Activated CD4-positive, alpha-beta T cell treated with anti-CD3 and anti-CD28 coated beads, Interleukin-2, amount 50 U/mL, for 24 hours (primary cell): ENCODE measurements at regions not wholly inside any gene's neighbourhood (a gene's known extent, or its start where the extent isn't known, plus 50 kb on each side); places are given as distances from the start of the nearest gene placed in this dataset.
"Not testable (repeated sequence)": the region's sequence is repeated elsewhere in the genome, so short reads cannot be mapped to it uniquely, and the experiment has no call there.

Source experiments
- DNase-seq, 2 donors: peaks; one replicate each; pipeline ENCODE4 v3.0.0-alpha.2; 2020; ENCODE audit warnings: low read depth in 1 of 2, low spot score in 1 of 2

DNA sequence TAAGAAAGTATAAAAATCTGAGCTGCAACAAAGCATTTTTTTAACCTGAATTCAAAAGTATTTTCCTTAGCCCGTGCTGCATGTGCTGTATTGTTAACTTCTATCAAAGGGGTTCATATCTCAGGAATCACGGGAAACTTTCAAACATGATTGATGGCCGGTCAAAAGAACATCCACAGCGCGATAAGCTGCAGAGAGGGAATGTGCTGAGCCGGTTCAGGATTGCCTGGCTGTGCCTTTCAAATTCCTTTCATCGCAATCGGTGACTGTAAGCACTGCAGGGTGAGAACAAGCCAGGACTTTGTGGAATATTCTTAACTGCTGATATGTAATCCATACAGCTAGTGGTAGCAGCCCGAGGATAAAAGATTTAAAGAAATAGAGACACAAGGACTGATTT lies 210.9 kb upstream of the NOCT start:
- DNase-seq = no peak

DNA sequence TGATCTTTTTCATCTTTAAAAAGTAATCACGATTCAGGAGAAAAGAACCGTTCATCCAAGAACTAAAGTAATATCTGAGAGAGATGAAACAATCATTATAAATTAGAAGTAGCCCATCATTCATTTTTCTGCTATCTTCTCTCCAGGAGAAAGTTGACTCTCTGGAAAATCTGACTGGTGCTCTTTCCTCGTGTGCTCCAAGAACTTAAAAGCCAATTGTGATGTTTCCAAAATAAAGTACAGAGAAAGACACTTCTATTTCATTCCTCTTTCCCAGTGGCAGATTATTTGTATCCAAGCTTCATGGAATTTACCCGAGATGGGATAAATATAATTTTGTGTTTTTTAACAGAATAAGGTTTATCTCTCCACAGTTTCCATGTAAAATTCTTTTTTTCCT lies 212.5 kb upstream of the NOCT start:
- no peak for DNase-seq

DNA sequence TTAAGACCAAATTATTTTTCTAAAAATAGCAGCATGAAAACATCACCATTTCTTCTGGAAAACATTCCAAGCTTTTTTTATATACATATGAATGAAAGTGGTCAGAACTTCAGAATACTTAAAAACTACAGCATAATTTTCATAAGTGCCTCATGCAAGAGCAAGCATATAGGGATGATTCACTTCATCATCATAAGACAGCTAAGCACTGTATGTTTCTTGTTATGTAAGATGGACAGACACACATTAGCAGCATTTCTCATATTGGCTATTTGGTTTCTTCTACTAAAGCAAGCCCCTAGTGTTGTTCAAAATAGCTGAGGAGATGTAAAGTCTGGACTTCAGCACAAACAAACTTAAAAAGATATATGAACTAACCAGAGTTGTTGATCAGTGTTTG lies 213.1 kb upstream of the NOCT start:
- DNase-seq = no peak

DNA sequence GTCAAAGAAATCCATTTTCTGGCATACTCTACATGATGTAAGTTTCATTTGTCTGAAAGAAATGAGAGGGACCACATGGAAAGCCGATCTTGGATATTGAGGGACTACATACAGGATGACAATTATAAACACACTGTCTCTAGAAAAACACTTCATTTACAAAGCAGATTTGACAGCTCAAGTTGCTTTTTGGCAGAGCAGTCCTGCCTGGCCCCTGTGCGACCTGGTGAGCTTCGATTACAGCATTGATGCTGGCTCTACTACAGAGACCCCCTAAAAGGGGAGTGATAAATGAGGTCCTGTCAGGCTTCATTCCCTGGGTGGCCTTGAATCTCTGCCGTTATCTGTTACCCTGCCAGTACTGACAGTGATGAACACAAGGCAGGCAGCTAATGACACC lies 215.2 kb upstream of the NOCT start:
- DNase-seq = no peak

DNA sequence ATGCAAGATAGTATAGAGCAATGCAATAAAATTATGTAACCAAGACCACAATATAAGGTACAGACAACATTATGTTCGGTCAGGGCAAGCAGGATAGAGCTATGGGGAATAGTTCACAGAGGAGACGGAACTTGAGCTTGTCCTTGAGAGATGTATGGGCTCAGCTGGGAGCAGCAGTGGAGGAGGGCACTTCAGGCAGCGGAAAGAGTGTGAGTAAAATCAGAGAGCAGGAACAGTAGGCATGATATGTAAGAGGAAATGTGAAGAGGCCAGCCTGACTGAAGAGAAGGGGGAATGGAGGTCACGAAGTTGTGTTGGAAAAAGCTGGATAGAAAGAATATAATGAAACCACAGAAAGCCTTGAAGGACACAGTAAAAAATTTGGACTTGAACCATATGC lies 217.2 kb upstream of the NOCT start:
- DNase-seq = no peak

DNA sequence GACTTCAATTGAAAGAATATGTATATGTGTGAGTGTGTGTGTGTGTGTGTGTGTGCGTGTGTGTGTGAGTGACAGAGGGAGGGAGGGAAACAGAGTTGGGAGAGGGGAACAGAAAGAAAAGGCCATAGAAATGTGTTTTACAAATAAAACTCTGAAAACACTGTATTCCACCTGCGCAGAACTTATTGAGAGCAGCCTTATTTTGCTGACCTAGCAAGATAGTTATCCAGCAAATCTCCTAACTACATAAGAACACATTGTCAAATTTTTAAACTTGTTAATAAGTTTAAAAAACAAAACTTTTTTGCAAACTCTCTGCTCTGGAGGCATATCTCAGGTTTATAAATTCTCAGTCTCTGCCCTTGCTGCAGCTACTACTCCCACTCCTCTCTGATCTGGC lies 217.9 kb upstream of the NOCT start:
- DNase-seq = no peak

DNA sequence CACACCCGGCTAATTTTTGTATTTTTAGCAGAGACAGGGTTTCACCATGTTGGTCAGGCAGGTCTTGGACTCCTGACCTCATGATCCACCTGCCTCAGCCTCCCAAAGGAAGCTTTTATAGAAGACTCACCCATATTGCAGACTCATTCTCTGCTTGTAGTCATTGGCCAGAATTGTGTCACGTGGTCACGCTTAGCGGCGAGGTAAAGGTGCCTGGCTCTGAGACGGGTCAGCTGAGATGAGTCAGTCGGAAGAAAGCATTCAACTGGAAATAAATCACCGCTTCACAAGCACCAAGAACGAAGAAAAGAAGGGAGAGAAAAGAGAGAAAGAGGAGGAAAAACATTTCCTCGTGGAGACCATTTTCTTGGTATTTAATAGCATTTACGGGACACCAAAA lies 218.8 kb upstream of the NOCT start:
- DNase-seq = no peak

DNA sequence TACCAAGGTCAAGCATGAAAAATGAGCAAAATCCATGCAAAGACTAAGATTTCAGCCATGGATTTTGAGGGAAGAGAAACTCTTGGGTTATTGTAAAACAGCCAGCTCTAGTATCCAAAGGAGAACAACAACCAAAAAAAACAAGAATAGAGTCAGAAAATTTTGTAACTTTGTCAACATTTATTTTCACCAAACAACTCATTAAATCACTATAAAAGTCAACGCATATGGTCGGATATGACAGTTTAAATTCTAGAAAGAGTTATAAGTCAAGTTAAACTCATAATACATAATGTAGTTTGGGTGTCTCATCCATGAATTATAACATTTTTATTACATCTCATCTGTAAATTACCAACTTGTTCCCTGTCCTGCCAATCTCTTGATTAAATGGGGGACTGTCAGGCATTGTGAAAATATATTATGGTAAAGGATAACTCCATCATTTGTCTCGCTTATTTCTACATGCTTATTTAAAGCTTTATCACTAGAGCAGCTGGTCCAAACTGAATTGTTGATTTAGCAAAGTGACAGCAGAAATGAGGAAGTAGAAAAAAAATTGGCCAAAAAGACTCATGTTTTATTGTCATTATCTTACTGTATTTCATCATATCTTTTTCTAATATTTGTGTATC lies 224.8 kb upstream of the NOCT start:
- no peak for DNase-seq

DNA sequence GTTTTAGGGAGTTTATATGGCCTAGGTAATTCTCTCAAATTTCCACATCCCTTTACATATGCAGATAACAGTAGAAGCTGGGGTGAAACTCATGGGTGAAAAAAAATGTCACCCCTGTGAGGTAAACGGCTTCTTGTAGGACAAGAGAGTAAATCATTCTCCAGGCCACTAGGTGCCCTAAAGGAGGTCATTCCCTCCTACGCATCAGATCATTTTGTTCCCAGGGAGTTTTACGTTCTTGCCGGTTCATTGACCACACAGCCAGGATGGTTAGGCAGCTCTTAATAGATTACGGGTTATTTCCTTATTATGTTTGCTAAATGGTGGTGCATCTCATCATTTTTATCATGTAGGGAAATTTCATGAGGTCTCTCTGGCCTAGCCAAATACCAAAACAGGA lies 225.8 kb upstream of the NOCT start:
- no peak for DNase-seq

DNA sequence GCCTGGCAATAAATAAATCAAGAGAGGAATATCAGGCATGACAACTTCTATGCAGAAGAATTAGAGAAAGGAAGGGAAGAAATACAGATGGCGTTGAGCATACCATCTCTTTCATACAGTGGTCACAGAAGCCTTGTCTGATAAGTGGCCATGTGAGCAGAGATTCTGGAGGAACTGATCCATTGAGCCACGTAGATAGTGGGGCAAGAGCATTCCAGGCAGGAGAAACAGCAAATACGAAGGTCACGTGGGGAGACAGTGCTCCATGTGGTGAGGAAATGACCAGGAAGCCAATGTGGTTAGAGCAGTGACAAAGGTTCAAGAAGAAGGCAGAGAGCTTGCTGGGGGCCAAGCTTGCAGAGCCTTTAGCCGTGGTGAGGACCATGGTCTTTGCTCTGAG lies 226.7 kb upstream of the NOCT start:
- no peak for DNase-seq

DNA sequence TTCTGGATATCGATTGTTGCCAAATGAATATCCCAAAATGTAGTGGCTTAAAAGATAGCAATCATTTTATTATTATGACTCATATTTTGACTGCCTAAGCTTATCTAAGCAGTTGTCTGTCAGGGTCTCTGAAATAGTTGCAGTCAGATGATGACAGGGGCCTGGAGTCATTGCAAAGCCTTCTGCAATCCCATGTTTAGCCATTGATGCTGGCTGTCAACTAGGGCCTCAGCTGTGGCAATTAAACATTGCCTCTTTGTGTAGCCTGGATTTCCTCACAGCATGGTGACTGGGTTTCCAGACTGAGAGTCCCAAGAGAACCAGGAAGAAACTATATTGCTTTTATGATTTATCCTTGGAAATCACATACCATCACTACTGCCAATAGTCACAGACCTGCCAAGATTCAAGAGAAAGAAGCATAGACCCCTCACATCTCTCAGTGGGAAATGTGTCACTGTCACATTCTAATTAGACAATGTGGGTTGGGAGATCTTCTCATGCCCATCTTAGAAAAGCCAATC lies 227.3 kb upstream of the NOCT start:
- no peak for DNase-seq

DNA sequence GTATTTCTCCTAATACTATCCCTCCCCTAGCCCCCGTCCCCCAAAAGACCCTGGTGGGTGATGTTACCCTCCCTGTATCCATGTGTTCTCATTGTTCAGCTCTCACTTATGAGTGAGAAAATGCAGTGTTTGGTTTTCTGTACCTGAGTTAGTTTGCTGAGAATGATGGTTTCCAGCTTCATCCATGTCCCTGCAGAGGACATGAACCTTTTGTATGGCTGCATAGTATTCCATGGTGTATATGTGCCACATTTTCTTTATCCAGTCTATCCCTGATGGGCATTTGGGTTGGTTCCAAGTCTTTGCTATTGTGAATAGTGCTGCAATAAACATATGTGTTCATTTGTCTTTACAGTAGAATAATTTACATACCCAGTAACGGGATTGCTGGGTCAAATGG lies 235.8 kb upstream of the NOCT start:
- DNase-seq = not testable (repeated sequence)

DNA sequence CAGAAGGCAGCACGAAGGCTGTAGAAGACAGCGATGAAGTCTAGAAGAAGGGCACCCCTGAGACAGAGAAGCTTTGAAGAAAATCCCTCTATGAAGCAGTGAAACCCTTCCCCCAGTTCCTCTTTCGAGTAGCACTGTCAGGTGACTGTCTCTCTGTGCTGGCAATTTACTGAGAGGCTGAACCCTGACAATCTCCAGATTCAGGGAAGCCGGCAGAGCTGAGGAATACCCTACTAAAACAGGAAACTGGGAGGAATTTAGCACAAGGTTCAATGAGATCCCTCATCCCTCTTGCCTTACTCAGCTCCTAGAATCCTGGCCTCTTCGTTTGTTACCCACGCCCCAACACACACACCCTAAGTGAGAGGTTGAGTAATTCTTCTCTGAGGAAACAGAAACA lies 239.7 kb upstream of the NOCT start:
- DNase-seq = no peak

DNA sequence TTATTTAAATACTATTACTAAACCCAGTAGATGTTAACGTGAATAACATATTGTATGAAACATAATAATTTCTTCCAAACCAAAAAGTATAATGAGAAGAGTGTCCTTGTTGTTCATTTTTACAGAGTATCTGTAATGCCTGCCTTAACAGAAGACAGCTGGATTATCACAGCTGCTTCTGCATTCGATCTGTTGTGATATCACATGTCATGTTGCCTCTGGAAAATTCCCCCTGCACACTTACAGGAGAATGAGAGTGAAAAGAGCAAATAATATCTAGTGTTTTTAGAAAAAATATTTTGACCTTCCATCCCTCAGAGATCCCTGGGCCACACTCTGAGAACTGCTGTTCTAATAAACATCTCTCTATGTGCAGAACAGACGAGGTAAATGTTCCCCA lies 240.1 kb upstream of the NOCT start:
- no peak for DNase-seq

DNA sequence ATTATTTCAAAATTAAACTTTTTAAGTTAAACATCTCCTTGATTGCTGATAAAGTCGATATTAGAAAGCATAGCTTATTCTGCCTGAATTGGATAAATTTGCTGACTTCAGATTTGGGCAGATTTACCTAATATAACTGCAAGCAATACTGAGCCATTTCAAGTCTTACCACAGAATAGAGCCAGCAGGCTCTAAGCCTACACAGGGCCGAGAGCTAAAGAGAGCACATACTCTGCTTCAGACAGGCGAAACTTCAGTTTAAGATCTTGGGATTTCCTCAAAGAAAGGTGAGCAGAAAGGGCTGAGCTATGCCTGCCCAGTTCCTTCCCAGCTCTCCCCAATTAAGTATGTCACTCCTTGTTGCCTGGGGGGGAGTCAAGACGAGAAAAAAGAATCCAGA lies 240.6 kb upstream of the NOCT start:
- no peak for DNase-seq

DNA sequence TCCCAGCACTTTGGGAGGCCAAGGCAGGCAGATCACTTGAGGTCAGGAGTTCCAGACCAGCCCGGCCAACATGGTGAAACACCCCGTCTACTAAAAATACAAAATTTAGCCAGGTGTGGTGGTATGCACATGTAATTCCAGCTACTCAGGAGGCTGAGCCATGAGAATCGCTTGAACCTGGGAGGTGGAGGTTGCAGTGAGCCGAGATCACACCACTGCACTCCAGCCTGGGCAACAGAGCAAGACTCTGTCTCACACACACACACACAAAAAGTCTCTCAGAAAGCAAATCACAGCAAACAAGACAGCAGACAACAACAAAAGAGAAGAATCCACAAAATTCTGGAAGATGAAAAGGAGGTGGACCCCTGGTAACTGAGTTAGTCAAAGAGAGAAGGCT lies 241.5 kb upstream of the NOCT start:
- DNase-seq = not testable (repeated sequence)

DNA sequence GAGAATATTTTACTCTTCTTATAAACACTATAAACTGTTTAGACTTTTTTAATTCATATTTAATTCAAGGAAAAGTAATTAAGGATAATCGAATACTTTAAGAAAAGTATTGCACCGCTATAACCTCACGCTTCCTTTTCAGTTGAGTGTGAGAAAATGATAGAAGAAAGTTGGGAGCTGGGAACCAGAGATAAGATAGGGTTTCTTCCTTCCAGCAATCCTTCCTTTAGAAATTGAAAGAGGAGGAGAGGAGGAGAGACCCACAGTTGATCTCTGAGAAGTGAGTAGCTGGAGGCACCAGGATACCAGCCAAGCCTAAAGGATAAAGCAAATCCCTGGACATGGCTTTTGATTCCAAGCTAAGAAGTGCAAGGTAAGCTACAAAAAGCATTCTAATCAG lies 242.3 kb upstream of the NOCT start:
- no peak for DNase-seq

DNA sequence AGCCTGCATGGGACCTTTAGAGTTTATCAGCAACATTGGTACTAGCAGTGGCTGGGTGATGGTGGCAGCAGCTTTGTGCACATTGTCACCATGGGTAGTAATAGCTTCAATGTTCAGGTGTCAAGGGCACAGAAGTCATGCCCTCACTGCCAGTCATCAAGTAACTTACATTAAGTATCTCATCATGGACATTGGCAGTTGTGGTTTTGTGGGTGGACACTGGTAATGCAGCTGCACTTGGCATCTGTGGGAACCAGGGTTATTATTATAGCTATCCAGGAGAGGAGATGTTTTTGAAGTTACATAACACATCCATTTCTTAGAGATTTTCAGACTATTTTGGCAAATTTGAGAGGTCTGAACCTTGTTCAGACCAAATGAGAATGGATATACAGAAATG lies 243.2 kb upstream of the NOCT start:
- DNase-seq = no peak

DNA sequence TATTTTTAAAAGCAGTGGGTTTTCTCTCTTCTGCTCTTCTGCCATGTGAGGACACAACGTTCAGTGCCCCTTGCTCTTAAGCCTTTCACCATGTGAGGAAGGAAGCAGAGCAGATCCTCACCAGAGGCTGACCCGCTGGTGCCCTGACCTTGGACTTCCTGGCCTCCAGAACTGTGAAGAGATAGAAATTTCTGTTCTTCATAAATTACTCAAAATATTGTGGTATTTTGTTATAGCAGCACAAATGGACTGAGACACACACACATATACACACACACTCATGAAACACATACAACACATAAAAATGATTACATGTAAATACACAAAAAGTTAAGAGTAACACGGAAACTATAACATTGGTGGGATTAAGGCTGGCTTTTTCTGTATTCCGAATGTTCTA lies 244.8 kb upstream of the NOCT start:
- no peak for DNase-seq

DNA sequence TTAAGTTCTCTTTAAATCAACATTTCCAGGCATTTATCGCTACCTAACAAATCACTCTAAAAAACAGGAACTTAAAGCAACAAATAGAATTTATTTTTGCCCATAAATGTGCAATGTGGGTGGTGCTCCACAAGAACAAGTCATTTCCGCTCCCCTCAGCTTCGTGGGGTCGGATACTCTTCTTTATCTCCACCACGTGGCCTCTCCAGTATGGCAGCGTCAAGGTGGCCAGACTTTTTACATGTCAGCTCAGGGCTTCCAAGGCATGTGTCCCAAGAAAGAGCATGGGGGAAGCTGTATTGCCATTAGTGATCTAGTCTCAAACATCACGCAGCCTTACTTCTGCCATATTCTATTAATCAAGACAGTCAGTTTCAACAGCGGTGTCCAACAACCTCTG lies 249.2 kb upstream of the NOCT start:
- no peak for DNase-seq

DNA sequence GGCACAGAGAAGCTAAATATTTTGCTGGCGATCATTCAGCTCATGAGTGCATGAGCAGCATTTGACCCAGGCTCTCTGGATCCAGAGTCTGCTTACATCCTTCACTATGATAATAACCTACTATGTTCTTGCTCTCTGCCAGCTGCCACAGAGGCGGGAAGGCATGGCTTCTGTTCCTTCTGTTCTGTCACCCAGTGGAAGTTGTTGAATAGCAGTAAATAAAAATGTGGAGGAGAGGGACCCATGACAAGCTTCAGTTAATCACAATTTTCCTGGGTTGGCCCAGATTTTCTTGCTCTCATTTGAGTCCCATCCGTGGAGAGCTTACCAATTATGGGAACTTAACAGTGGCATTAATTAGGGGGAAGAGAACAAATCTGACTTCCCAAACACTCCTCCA lies 250.1 kb upstream of the NOCT start:
- no peak for DNase-seq

DNA sequence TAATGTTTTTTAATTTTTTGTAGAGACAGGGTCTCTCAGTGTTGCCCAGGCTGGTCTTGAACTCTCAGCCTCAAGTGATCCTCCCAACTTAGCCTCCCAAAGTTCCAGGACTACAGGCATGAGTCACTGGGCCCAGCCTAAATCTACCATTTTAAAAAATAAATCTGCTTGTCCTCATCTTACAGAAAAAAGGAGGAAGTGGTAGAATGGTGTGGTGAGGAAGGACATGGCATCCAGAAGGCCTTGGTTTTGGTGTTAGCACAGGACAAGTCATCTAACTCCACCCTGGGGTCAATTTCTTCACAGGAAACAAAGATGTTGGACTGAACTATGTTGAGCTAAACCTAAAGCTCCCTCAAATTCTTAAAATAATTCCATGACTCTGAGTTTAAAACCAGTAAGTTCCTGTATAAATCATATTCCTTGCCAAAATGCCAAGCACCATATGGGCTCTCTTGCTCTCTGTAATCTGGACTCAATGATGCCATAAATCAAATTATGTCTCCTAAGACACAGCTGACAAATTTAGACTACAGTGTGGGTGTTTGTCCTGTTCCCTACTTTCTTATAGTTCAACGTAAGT lies 253.9 kb upstream of the NOCT start:
- DNase-seq = no peak

DNA sequence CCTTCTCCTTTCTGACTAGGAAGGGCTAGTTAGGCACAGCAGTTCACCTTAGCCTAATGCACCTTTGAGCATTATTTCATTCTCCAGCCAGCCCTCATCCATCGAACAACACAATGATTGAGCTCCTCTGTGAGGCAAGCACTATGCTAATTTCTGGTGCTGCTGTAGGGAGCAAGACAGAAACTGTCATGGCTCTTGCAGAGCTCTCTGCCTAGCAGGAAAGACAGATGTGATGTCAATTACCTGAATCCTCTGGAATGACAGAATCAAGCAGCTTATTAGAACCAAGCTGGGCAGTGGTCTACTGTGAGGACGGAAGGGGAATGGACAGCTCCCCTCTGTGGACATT lies 256.1 kb upstream of the NOCT start:
- DNase-seq = no peak
